T47D (cell line): ENCODE measurements at regions not wholly inside any gene's neighbourhood (a gene's known extent, or its start where the extent isn't known, plus 50 kb on each side); places are given as distances from the start of the nearest gene placed in this dataset.
"Not testable (repeated sequence)": the region's sequence is repeated elsewhere in the genome, so short reads cannot be mapped to it uniquely, and the experiment has no call there.

Source experiments
- DNase-seq, 2 experiments: peaks; one replicate each; pipeline versions ENCODE4 v3.0.0 to v3.0.0-alpha.2; 2011 to 2012; ENCODE audit warnings: low read depth in 1 of 2, low spot score in 1 of 2
- JUND ChIP-seq: IDR thresholded peaks from 2 replicates; pipeline ENCODE4 v1.6.1; 2012; ENCODE audit warnings: low read depth
- in situ Hi-C: cut with HindIII; loops from 2 replicates; pipeline ENCODE4 v1.10.0; 2016; ENCODE audit warnings: low sequenced_read_pairs, low pct_unique_long_range_greater_than_20kb

DNA sequence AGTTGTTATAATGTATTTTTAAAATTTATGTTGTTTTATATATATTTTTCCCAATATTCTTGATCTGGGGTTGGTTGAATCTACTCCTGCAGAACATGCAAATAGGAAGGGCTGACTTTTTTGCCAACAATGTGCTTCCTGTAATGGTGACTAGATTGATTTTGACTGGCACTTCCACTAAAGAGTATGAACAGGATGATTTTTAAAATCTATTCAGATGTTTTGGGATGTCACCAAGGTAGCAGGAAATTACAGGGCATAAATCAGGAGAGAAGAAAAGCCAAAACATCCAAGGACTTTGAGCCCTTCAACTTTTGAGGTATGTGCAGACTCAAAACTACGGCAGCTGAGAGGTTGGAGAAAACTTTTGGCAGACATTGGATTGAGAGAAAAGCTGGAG is 1047.6 kb downstream of the SLITRK5 start:
- no peak for DNase-seq
- TF ChIP-seq JUND, result no peak
- in situ Hi-C loops, result no loop called here

DNA sequence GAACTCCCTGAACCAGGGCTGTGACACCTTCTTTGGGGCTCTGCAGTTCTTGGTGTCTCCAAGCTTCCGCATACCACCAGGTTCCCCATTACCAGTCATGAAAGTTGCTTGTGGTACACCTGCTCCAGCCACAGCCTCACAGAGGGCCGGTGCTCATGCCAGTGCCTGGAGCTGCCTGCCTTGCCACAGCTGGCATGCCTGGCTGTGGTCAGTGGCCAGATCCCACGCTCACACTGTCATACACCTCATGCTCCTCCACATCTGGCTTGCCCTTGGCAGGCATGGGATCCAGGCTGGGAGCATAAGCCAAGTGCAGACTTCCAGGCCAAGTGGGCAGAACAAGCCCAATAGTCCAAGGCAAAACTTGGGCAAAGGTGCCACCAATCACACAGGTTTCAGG is 1054.9 kb downstream of the SLITRK5 start:
- TF ChIP-seq JUND, result no peak
- in situ Hi-C loops, result no loop called here

DNA sequence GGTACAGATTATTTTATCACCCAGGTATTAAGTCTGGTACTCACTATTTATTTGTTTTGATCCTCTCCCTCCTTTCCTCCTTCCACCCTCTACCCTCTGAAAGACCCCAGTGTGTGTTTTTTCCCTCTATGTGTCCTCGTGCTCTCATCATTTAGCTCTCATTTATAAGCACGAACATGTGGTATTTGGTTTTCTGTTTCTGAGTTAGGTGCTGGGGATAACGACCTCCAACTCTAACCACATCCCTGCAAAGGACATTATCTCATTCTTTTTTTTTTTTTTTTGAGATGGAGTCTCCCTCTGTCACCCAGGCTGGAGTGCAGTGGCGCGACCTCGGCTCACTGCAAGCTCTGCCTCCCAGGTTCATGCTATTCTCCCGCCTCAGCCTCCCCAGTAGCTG is 1056.1 kb downstream of the SLITRK5 start:
- in situ Hi-C loops, DNase-seq: not testable (repeated sequence)

More for the DNA sequence above, 1054.9 kb downstream of the SLITRK5 start:
- no peak for DNase-seq

DNA sequence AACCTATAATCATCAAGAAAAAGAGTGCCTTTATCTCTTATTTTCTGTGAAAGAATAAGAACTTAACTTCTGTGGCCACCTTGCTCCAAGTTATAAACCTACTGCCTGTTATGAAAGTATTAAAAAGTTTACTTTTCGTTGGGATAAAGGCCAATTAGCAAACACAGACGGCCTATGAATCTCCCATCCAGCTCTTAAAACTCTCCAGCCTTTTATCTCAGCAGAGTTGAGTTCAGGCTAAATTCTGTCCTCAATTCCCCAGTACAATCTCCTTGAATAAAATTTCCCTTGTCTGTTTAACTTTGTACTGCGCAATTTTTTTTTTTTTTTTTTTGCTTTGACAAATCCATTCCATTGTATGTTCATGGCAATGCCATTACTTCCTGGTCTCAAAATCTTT is 1058.4 kb downstream of the SLITRK5 start:
- TF ChIP-seq JUND, result no peak
- DNase-seq, result no peak
- in situ Hi-C loops, result no loop called here

DNA sequence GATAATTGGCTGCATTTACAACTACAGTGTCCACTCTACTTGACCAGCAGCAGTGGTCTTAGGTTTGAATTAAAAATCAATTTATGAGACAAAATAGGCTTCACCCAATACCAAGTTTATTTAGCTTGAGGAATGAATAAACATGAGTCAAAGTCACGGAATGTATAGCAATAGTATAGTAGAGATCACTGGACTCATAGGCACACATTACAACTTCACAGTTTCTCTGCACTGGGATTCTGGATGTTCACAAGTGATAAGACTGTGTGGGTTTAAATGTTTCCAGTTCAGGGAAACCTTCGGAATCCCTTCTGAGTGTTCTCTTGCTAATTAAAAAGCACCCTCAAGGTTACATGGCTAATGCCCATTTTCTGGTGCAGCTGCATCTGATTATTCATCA is 1064.9 kb downstream of the SLITRK5 start:
- no peak for TF ChIP-seq JUND
- in situ Hi-C loops, result no loop called here
- DNase-seq, result no peak

DNA sequence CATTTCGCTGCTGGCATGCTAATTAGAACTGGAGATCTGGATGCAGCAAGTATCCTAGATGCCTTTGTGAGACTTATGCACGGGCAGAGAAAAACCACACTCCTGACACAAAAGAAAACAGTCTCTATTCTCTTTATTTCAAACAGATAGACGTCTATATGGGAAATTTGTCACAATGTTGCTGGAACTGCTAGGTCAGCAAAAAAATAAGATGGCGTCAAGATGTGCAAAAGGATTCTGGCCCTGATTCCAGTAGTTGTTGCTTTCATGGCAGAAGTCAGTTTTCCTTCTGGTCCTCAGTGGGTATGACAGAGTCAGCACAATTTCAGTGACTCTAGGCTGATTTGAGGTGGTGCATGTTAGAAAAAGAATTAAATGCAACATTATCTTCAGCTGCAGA is 1068.0 kb downstream of the SLITRK5 start:
- TF ChIP-seq JUND, result no peak
- in situ Hi-C loops, result no loop called here
- DNase-seq, result no peak

DNA sequence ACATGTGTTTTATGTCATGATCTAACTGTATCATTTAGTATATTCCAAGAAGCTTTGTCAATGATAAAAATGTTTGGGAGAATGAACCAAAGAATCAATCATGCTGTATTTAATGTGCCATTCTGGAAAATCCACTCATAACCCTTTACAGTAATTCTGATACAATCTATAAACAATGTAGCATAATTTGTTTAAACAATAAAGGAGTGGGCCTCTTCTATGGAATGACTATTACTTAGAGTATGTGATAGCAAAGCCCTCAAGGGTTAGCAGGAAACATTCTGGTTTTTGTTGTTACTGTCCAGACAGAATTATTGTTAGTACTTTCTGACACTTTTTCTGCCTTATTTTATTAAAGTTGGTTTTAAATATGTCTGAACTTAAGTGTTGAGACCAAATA is 1073.1 kb downstream of the SLITRK5 start:
- no peak for DNase-seq
- no peak for TF ChIP-seq JUND
- in situ Hi-C loops, result no loop called here

DNA sequence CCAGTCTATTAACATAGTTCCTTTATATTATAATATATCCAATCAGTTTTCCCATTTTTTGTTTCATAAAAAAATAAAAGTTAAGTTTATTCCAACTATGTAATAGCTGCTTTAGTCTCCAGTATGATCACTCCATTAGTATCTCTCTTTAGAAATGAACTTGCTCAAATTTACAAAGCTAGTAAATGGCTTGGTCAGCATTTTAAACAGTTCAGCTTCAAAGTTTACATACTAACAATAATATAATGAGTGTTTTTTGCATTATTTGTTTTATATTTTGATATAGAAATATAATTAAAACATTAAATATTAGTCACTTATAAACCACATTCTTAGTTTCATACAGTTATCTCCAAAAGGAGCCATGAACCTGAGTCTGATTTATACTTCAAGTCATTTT is 1073.8 kb downstream of the SLITRK5 start:
- no peak for DNase-seq
- TF ChIP-seq JUND, result no peak
- in situ Hi-C loops, result no loop called here

DNA sequence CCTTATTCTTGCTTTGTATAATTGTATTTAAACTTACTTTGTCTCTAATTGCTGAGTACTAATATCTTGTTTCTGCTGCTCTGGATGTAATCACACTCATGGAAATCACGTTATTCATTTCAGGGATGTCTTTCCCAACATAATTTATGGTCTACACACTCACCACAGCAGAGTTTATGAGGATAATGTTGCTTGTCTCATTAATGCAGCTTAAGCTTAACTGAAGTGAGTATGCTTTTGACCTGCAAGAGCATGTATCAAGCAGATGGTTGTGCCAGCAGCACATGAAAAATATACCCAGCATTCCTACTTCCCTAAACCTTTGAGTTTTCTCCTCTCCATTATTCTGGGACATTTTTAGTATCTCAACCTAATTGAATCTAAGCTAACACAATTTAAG is 1080.9 kb downstream of the SLITRK5 start:
- no peak for TF ChIP-seq JUND
- in situ Hi-C loops, result no loop called here
- DNase-seq, result no peak

DNA sequence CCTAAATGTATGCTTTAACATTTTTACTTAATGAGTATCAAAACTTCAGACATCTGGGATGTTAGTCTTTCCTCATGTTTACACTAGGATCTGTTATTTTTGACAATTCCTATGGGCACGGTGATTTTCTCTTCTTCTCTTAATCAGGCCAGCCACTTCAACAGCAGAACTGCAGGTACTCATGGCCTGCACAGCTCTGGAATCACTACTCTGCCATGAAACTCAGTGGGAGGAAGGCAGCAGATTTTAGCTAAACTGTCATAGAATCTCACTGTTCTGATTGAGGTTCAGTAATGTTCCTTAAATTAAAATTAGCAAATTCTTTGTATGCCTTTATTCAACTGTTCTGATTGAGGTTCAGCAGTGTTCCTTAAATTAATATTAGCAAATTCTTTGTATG is 1083.0 kb downstream of the SLITRK5 start:
- no peak for DNase-seq
- in situ Hi-C loops, result no loop called here
- no peak for TF ChIP-seq JUND

DNA sequence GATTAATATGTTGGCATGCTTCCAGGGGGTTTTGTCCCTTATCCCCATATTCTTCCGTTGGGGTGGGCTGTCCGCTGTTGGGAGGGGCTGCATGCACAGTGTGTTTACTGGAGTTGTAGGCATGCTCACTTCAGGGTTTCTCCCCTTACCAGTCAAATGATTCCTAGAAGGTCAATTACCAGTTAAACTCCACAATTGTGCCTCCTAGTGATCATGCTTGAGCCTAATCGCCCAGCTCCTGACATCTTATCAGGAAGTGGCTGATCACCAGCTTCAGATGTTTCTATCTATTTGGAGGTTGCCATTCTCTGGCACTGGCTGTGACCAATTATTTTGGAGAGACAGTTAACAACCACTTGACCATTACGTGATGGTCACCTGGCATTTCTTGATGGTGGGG is 1090.0 kb downstream of the SLITRK5 start:
- in situ Hi-C loops, result no loop called here
- no peak for TF ChIP-seq JUND
- DNase-seq, result no peak

DNA sequence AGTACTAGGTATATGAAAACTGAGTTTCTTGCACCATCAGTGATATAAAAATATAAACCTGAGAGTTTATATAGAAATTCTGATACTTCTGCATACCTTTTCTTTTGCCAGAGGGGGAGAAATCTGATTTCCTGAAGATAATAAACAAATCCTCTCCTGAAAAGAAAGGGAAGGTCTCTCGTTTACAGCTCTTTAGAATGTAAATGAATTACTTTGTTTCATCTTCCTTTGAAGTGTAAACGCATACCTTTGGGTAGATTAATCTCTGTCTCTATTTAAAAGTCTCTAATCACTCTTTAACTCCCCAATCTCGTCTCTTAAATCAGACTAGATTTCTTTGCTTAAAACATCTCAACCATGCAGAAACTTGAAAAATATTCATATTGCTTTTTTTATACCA is 1092.9 kb downstream of the SLITRK5 start:
- no peak for TF ChIP-seq JUND
- DNase-seq, result no peak
- in situ Hi-C loops, result no loop called here

DNA sequence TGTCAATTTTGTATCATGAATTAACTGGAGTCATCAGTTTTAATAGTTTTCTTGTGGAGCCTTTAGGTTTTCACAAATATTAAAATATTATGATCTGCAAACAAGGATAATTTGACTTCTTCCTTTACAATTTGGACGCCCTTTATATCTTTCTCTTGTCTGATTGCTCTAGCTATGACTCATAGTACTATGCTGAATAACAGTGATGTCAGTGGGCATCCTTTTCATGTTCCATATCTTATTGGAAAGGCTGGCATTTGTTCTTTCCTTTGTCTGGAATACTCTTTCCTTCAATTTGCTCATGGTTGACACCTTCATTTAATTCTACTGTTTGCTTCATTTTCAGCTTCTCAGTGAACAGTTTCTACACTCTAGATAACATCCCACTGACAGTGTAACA is 1129.3 kb downstream of the SLITRK5 start:
- DNase-seq, result no peak
- no peak for TF ChIP-seq JUND
- in situ Hi-C loops, result no loop called here

DNA sequence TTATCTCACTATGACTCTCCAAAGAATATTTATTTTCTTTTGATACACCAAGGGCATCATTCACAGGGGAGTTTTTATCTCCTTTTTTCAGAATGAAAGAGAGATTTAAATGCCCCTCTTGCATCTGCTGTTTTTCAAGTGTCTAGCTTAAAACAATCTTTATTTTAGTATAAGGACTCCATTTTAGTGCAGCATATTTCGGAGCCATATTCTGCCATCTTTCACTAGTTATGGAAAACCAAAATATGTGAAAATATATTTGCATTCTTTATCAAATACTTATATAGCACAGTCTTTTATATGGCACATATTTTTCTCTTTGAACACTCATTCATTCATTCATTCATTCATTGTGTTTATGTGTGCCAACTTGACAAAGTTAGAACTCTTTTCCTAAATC is 1130.2 kb downstream of the SLITRK5 start:
- in situ Hi-C loops, result no loop called here
- DNase-seq, result no peak
- TF ChIP-seq JUND, result no peak

DNA sequence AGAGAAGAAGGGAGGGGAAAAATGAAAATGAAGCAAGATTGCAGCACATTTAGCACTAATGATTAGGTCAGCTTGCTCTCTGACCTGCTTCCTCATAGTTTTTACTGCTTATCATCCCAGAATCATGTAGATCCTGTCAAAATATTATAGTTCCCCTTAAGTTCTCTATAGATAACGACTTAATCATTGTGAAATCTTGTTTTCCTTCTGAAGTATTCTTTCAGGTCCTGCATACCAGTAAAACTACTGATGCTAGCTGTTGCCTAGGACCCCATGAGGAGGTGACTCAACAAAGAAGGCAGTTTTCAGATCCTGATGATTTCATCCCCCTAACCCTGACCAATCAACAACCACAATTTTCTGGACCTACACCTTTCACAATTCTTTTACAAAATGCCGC is 1131.7 kb downstream of the SLITRK5 start:
- in situ Hi-C loops, result no loop called here
- no peak for TF ChIP-seq JUND
- DNase-seq, result no peak
